Suprapubic skin (tissue), 4 donors: ENCODE measurements at regions not wholly inside any gene's neighbourhood (a gene's known extent, or its start where the extent isn't known, plus 50 kb on each side); places are given as distances from the start of the nearest gene placed in this dataset.

ENCODE experiments used
- DNase-seq, 2 donors: peaks; one replicate each; pipeline ENCODE4 v3.0.0-alpha.2; 2019; ENCODE audit warnings: low spot score in 2 of 2
- H3K27ac ChIP-seq: fragments of 200-600 bp; sonication (generic); one replicate; pipeline ENCODE4 v1.5.1; 2019
- H3K27me3 ChIP-seq: fragments of 200-600 bp; sonication (generic); one replicate; pipeline ENCODE4 v1.5.1; 2019
- H3K36me3 ChIP-seq: fragments of 200-600 bp; sonication (generic); one replicate; pipeline ENCODE4 v1.5.1; 2019
- H3K4me1 ChIP-seq: fragments of 200-600 bp; sonication (generic); one replicate; pipeline ENCODE4 v1.5.1; 2019
- H3K4me3 ChIP-seq: fragments of 200-600 bp; sonication (generic); one replicate; pipeline ENCODE4 v1.5.1; 2019; ENCODE audit warnings: mild to moderate bottlenecking
- H3K9me3 ChIP-seq: fragments of 200-600 bp; sonication (generic); one replicate; pipeline ENCODE4 v1.5.1; 2019
- EP300 ChIP-seq: sonication (generic); formaldehyde crosslinking; IDR thresholded peaks from one replicate; pipeline ENCODE4 v1.6.1; 2017; ENCODE audit warnings: antibody characterized with exemption
- POLR2A ChIP-seq, 2 donors: fragments of 450-650 bp; IDR thresholded peaks; one replicate each; pipeline ENCODE4 v1.6.1; 2017; ENCODE audit warnings: antibody characterized with exemption in 2 of 2, mild to moderate bottlenecking in 2 of 2, moderate library complexity in 2 of 2
- POLR2AphosphoS5 ChIP-seq, 3 donors: sonication (generic); formaldehyde crosslinking; IDR thresholded peaks; one replicate each; pipeline ENCODE4 v1.6.1; 2017; ENCODE audit warnings: antibody characterized with exemption in 3 of 3
- WGBS: methylation state at CpG from one replicate; pipeline ENCODE4 v1.1.5; 2018; 5-methylcytosine and 5-hydroxymethylcytosine counted together
- TF ChIP-seq, protein P1 (sequence below), 2 donors: fragments of 200-600 bp in 1 of 2; fragments of 450-650 bp in 1 of 2; sonication (generic) in 1 of 2; IDR thresholded peaks; one replicate each; pipeline ENCODE4 v1.5.1; 2016 to 2019; ENCODE audit warnings: antibody characterized with exemption in 2 of 2, mild to moderate bottlenecking in 1 of 2, moderate library complexity in 1 of 2

DNA sequence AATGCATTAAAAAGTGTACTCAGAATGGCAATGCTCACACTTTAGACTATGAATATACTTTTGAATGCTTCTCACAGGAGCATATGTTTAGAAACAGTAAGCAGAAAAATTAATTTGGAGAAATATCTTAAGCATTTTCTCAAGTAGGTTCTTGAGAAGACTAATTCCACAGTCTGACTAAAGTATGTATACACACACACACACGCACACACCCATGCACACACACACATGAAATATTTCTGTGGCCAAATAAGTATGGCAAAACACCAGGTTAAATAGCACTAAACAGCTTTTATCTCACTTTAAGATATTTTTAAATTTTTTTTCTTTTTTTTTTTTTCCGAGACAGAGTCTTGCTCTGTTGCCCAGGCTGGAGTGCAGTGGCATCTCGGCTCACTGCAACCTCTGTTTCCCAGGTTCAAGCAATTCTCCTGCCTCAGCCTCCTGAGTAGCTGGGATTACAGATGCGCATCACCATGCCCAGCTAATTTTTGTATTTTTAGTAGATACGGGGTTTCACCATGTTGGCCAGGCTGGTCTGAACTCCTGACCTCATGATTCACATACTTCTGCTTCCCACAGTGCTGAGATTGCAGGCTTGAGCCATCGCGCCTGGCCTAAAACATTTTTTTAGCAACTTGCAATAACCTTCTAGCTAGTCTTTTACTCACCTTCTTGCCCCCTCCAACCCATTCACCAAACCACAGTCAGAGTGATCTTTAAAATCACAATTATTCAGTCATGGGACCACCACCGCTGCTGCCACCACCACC, 67.5 kb upstream of the SCG2 start:
- Histone ChIP-seq H3K27me3 (no peaks in the 10 kb centered on the region), H3K36me3 (no peaks in the 10 kb centered on the region), H3K9me3 (no peaks in the 10 kb centered on the region), H3K4me1 (no peaks in the 10 kb centered on the region), H3K27ac (no peak overlapping the region), H3K4me3 (no peak overlapping the region)
- WGBS = 86% methylated on average over 8 of the region's 8 CpGs
- no peak for TF ChIP-seq EP300
- no peak for TF ChIP-seq POLR2A (IDR thresholded peaks at IDR 0.05)
- TF ChIP-seq, protein P1, sequence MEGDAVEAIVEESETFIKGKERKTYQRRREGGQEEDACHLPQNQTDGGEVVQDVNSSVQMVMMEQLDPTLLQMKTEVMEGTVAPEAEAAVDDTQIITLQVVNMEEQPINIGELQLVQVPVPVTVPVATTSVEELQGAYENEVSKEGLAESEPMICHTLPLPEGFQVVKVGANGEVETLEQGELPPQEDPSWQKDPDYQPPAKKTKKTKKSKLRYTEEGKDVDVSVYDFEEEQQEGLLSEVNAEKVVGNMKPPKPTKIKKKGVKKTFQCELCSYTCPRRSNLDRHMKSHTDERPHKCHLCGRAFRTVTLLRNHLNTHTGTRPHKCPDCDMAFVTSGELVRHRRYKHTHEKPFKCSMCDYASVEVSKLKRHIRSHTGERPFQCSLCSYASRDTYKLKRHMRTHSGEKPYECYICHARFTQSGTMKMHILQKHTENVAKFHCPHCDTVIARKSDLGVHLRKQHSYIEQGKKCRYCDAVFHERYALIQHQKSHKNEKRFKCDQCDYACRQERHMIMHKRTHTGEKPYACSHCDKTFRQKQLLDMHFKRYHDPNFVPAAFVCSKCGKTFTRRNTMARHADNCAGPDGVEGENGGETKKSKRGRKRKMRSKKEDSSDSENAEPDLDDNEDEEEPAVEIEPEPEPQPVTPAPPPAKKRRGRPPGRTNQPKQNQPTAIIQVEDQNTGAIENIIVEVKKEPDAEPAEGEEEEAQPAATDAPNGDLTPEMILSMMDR (IDR thresholded peaks at IDR 0.05) = no peak
- TF ChIP-seq POLR2AphosphoS5 (IDR thresholded peaks at IDR 0.05) = no peak
- no peak for DNase-seq

DNA sequence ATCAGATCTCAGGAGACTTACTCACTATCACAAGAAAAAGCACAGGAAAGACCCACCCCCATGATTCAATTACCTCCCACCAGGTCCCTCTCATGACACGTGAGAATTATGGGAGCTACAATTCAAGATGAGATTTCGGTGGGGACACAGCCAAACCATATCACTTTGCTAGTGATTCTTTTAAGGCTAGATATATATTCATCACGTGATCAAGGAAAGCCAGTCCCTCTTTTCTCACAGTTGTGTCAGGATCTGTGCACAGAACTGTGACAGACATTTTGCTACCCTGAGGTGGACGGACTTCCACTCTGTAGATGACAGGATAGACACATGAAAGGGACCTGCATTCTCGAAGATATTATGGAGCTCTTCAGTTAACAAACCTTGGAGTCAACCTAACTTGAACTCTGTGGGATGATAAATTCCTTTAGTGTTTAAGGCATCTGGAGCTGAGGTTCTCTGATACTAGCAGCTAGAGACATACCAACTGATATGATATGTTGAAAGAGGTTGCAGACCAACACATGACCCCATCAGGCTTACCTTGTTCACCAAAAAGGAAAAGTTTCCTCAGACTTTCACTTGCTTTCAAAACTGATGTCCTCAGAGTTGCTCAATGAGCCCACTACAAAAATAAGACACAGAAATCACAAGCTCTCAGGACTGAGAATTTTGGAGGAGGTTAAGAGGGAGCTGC, 66.3 kb upstream of the SCG2 start:
- TF ChIP-seq, protein P1 (IDR thresholded peaks at IDR 0.05) = peak in 1 of 2 donors; percentile 4
- no peak for TF ChIP-seq POLR2A (IDR thresholded peaks at IDR 0.05)
- H3K27ac ChIP-seq = no peak overlapping the region
- no peaks in the 10 kb centered on the region for H3K36me3 ChIP-seq
- WGBS = 85% methylated on average over 5 of the region's 5 CpGs
- no peaks in the 10 kb centered on the region for H3K4me1 ChIP-seq
- DNase-seq = no peak
- H3K27me3 ChIP-seq = no peaks in the 10 kb centered on the region
- no peak overlapping the region for H3K4me3 ChIP-seq
- no peaks in the 10 kb centered on the region for H3K9me3 ChIP-seq

DNA sequence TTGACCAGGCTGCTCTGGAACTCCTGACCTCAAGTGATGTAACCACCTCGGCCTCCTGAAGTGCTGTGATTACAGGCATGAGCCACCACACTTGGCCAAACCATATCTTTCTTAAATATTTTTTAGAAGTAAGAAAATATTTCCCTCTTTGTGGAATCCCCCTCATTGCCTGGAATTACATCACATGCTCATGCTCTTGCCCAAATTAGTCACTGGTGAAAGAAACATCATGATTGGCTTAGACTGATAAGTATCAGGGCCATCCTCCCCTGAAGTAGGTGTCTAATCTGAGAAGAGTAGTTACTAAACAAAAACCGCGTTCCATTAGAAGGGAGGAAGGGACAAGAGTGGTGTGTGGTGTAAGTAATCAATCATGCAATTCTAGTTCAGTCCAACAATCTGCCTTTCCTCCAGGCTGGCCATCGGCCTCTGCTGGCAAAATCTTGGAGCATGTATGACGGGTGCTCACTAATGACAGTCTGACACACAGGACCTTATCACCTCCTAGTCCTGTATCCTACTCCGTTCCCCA, 52.3 kb upstream of the SCG2 start:
- Histone ChIP-seq H3K9me3 (no peaks in the 10 kb centered on the region), H3K4me3 (no peak overlapping the region), H3K27me3 (no peaks in the 10 kb centered on the region), H3K4me1 (no peaks in the 10 kb centered on the region), H3K27ac (no peak overlapping the region), H3K36me3 (no peaks in the 10 kb centered on the region)
- 86% methylated on average over 6 of the region's 6 CpGs for WGBS
- DNase-seq = no peak
- TF ChIP-seq, protein P1 (IDR thresholded peaks at IDR 0.05) = no peak
- TF ChIP-seq POLR2AphosphoS5 (IDR thresholded peaks at IDR 0.05) = no peak
- TF ChIP-seq POLR2A (IDR thresholded peaks at IDR 0.05) = no peak
- no peak for TF ChIP-seq EP300

DNA sequence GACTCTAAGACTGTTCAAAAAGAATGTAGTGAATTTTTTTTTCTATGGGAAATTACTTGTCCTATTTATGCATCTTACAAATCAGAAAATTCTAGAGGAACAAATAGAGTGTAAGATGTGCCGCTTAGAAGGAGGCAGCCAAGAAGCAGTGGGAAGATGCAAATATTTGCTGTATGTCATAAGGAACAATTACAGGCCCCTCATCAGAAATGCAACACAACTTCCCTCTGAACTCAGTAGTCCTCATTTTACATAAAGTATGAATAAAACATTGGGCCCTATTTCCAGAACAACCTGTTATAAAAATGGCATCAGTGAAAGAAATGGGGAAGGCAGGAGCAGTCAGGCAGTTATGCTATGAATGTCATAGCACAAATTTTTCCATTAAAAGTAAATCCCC, 50.7 kb upstream of the SCG2 start:
- H3K36me3 ChIP-seq = no peaks in the 10 kb centered on the region
- H3K27me3 ChIP-seq = no peaks in the 10 kb centered on the region
- no peak overlapping the region for H3K27ac ChIP-seq
- DNase-seq = no peak
- no peak overlapping the region for H3K4me3 ChIP-seq
- no peak for TF ChIP-seq EP300
- TF ChIP-seq, protein P1 (IDR thresholded peaks at IDR 0.05) = no peak
- no peak for TF ChIP-seq POLR2A (IDR thresholded peaks at IDR 0.05)
- TF ChIP-seq POLR2AphosphoS5 (IDR thresholded peaks at IDR 0.05) = no peak
- no peaks in the 10 kb centered on the region for H3K4me1 ChIP-seq
- H3K9me3 ChIP-seq = no peaks in the 10 kb centered on the region
- WGBS = 85% methylated on average over 1 of the region's 1 CpG

DNA sequence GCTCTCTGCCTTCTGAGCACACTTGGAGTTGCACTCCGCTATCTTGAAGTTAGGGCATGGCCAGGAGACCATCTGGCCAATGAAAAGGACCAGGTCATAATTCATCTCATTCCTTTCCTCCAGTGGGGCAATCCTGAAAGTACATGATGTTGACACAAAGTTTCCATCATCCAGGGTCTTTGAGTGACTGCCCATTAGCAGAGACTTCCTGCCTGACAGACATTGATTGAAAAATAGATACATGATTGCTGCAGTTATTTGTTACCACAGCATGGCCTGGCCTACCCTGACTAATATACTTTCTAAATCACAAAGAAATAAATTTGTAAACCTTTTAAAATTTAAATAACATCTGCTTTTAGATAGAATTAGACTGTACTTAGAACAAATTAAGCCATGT, 50.0 kb upstream of the SCG2 start:
- H3K4me3 ChIP-seq = no peak overlapping the region
- 88% methylated on average over 1 of the region's 1 CpG for WGBS
- no peak for DNase-seq
- no peak for TF ChIP-seq POLR2A (IDR thresholded peaks at IDR 0.05)
- H3K9me3 ChIP-seq = no peaks in the 10 kb centered on the region
- H3K36me3 ChIP-seq = no peaks in the 10 kb centered on the region
- no peaks in the 10 kb centered on the region for H3K4me1 ChIP-seq
- no peak overlapping the region for H3K27ac ChIP-seq
- no peaks in the 10 kb centered on the region for H3K27me3 ChIP-seq
